IPS-NIHi7 (cell line): ENCODE measurements at regions not wholly inside any gene's neighbourhood (a gene's known extent, or its start where the extent isn't known, plus 50 kb on each side); places are given as distances from the start of the nearest gene placed in this dataset.
"Not testable (repeated sequence)": the region's sequence is repeated elsewhere in the genome, so short reads cannot be mapped to it uniquely, and the experiment has no call there.

ENCODE experiments used
- DNase-seq: peaks from one replicate; pipeline ENCODE4 v3.0.0; 2012; ENCODE audit warnings: mixed read lengths; ENCODE audit errors: extremely low spot score

DNA sequence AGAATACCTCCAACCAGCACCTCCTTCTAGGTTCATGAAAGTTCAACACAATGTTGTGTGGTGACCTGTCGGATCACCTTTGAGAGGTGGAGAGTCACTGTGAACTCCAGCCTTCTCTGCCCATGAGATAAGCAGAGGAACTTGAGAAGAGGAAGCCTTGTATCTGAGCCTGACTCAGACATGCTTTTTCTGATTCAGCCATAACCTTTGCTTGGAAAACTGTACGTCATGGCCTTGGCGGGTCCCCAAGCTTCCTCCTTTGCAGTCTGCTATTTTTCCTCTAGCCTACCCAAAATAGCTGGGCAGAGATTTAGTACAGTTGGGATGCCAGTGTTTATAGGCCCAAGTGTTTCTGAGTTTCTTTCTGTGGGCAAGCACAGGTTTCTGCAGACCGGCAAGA, 274.7 kb downstream of the CETN3 start:
- no peak for DNase-seq

DNA sequence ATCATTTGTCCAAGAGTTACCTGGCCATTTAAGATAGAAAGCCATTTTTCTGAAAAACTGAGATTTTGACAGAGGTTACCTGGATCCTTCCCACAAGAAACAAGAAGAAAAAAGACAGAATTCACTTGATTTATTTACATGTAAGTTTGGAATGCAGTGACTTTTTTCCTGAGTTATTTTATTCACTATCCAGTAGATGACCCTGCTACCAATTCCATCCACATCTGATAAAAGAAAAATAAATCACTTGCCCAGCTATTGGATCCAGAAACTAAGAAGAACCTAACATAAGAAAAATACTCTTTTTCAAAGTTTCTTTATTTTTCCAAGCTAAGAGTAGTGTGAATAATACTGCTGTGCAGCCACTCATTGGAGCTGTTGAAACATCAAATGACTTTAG, 275.2 kb downstream of the CETN3 start:
- DNase-seq, result no peak

DNA sequence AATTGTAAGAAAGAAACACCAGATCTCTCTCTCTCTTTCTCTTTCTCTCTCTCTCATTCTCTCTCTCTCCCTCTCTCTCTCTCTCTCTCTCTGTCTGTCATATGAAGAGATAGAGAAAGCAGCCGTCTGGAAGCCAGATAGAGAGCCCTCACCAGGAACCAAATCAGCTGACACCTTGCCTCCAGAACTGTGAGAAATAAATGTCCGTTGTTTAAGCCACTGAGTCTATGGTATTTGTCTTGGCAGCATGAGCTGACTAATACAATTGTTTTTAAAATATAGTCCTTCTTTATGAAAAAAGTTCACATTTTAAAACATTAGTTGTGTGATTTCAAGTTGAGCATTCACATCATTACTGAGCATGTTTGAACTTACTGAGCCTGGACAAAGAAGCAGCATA, 275.6 kb downstream of the CETN3 start:
- DNase-seq, result no peak

DNA sequence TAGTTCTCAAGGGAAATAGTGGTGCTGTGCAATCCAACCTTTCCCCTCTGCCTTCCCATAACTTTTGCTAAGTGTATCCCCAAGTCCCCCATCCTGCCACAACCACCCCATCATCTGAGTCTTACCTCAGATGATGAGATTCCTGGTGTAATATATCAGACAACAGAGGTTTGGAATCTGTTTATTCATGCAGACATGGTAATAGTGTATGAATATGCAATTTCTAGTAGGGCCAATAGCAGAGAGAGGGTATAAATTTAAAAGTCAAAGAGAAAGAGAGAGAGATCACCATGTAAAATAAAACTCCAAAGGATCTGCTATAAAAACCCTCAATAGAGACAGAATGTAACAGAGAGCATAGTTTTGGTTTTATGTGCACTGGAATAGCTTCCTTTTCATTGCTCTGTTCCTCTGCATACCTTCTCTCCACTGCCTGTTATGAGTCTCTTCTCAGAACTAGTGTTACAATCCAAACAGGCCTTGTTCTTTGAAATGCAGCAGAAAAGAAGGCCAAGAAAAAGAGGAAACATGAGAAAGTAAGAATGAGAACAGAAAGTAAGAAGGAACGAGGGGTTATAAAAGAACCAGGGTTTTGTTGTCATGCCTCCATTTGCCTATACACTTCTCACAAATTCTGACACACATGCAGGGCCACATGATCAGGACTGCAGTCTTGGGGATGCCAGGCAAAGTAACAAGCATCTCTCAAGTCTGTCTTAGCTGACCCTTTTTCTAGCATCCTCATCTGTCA, 278.0 kb downstream of the CETN3 start:
- DNase-seq, result no peak

DNA sequence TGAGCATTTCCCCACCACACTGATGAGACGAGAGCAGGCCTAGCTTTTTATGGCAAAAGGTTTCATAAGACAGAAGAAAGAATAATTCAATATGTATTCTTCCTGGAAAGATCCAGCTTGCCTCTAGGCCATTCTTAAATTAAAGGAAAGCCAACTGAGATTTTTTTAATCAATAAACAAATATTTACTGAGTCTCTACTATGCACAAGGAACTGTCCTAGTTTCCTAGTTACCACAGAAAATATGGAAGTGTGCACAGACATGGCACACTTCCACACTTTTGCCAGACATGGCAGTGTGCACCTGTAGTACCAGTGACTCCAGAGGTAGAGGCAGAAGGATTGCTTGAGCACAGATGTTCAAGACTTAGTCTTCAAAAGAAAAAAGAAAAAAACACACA, 281.0 kb downstream of the CETN3 start:
- no peak for DNase-seq

DNA sequence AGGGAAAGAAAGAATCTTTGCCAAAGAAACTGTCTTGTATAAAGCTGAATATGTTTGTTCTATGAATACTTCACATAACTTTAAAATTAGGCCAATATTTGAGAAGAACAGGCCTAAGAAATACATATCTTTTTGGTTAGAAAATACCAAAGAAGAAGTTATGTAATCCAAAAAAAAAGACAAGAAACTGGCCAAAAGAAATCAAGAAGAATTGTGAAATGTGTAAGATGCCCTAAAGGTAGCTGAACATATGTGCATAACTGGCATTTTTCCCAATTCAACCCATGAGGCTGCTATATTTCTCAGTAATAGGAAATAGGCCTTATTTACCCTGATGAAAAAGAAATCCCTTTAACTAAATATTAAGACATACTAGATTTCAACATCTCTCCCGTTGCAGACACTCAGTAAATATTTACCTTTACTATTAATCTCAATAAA, 290.0 kb downstream of the CETN3 start:
- DNase-seq, result no peak

DNA sequence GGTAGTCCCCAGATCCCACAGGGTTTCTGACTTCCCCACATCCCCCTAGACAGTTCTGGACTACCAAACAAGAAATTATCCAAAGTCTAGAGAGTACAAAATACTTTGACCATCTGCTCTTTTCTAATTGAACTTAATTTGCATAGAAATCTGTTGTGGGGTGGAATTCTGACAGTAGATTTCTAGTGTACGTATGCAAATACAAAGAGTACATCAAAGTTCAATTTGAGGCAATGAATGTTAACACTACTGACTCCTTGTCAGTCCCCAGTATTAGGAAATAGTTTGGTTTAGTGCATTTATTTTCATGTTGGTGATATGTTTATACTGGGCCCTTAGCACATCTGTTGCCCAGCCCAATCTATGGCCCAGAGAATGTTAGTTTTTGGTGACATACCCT, 292.6 kb downstream of the CETN3 start:
- no peak for DNase-seq

DNA sequence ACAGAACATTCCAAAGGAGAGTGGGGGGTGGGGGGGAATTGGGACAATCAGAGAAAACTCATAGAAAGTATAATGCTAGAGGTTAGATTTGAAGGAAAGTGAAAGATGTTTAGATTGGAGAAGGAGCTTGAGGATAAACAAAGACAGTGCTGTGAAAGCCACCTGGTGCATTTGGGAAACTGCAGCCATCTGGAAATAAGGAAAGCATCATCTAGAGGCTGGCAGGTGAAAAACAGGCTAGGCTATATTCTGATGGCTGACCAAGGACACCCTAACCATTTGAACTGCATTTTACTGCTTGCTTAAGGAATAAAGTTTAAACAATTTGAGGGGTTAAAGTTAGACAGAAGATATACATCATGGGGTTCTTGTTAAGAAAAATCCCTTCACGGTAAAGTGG, 296.4 kb downstream of the CETN3 start:
- peak; percentile 33 for DNase-seq

DNA sequence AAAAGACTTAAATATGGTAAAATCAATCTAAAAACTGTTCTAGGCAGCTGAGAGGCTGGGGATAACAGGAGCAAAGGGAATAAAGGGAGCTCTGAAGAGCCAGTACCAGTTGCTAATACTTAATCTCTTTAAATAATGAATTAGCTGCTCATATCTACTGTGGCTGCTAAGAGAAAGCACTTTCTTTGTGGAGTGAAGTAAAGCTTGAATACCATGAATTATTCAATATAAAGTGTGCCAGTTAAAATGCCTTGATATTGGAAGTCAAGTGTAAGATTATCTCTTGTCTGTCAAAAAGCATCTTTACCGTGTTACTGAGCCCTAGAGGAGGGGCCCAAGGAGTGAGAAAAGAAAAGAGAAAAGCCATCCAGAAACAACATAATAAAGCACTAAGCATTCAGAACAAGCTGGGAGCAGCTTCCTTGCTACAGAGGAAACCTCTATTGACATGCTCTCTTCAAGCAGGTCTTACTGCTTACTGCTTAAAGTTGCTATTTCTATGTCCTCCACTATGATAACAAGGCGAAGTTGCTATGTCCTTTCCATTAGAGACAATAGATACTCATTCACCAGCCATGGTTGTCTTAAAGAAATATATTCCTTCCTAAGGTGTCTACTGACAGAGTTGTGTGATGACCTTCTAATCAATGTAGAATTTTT, 297.4 kb downstream of the CETN3 start:
- DNase-seq, result no peak

DNA sequence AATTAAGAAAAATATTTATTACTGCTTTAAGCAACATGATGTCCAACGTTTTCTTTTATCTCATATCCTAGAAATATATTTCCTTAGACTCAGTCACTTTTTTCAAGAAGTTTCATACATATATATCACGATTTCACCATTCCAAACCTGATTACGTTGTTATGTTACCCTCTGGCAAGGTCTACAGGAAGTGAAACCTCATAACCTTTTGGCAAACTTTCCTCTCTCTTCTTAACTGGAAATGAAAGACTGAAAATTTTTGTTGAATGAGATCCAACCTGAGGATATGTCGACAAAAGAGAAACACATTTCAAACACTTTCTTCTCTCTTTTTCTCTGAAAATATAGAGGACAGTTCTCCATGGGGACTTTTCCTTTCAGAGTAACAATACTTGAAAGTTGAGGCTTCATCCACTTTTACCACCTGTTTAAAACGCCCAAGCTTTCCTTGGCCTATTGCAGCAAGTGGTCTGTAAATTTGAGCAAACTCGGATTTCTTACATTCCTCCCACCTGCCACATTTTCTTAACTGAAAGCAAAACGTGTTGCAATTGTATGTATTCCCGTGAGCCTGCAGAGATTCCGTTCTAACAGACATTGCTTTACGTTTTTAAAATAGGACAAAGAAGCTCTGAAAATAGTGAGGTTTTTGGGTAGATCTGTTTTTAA, 298.1 kb downstream of the CETN3 start:
- no peak for DNase-seq

DNA sequence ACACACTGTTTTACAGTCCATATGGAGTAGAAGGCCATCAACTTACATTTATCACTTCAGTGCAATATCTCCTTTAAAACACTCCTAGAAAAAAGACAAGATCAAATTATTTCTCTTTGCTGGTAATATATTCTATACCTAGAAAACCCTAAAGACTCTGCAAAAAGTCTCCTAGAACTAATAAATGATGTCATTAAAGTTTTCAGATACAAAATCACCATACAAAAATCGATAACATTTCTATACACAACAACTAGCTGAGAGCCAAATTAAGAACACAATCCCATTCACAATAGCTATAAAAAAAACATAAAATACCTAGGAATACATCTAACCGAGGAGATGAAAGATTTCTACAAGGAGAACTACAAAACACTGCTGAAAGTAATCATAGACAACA, 300.3 kb downstream of the CETN3 start:
- no peak for DNase-seq

DNA sequence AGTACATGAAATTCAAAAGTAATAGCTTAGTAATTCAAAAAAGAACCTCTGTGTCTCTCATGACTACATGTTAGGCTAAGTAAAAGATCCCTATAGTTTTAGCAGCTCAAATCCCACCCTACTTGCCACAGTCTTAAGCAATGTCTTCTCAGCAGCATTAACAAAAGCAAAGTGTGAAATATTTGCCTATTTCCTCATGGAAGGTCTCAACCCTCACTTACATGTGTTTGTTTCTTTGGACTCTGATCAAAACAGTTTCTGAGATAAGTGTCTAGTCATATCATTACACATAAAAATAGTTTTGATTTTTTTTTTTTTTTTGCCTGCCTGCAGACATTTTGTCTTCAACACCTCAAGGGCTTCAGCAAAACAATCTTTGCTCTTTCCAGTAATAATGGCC, 310.5 kb downstream of the CETN3 start:
- no peak for DNase-seq

DNA sequence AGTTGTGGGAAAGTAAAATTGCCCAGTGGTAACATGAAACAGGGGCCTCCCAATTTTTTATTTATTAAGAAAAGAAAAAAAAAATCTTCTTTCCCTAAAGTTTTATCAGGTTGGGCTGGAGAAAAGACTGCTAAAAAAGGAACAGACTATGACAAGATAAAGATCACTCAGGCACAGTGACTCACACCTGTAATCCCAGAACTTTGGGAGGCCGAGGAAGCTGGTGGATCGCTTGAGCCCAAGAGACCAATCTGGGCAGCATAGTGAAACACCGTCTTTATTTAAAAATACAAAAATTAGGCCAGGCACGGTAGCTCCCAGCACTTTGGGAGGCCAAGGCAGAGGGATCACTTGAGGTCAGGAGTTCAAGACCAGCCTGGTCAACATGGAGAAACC, 312.5 kb downstream of the CETN3 start:
- DNase-seq, result no peak

DNA sequence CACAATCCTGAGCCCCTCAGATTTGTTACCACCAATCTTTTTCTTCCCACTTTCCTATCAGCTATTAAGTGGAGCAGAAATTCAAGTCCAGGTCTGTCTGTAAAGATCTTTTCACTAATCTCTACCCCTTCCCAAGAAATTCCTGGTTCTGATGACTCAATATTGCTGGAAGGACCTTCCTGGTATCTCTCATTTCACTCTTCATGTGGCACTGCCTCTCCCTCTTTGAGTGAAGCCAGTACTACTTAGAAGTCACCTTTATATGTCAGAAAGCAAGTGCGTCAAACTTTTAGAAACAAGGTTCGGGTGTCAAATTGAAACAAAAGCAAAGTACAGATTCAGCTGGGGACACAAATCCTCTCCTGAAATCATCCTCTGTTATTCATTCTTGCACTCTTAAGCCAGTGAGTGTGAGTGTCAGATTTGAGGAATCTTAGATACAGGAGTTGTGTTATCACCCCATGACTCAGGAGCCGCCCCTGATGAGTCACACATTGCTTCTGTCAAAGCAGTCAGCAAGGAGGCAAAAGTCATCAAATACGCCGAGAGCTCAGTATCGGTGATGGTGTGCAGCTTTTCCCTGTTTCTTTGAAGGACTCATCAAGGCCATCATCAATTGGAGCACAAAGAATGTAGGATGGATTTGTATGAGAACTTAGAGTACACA, 313.0 kb downstream of the CETN3 start:
- DNase-seq, result peak; percentile 55

DNA sequence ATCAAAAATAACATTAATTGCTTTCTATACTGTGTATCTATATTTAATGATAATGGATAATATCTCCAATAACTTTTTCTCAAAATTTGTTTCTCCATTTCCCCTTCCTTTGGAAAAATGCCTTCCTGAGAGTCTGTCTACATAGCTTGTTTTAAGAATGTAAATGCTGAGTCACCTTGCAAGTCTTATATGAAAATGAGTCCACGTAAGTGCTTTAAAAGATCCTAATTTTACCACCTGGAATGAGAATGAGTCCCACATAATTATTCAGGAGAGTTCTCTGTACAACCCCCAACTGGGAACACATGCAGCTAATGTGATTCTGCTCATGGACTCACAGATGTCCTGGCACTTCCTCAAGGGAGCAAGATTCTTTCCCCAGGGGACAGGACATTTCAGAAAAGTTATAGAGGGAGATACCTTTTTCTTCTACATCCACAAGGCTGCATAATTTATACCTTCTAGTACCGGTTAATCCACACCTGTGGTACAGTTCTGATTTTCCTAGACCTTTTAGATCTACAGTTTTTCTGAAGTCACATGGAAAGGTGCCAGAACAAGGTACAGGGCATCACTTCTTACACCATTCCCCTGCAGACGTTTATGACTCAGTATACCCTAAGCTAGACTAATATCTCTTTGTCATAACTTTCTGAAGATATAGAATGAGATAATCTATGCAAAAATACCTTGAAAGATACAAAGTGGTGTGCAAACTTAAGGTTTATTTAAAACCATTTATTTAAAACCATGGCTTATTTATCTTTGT, 314.1 kb downstream of the CETN3 start:
- no peak for DNase-seq

DNA sequence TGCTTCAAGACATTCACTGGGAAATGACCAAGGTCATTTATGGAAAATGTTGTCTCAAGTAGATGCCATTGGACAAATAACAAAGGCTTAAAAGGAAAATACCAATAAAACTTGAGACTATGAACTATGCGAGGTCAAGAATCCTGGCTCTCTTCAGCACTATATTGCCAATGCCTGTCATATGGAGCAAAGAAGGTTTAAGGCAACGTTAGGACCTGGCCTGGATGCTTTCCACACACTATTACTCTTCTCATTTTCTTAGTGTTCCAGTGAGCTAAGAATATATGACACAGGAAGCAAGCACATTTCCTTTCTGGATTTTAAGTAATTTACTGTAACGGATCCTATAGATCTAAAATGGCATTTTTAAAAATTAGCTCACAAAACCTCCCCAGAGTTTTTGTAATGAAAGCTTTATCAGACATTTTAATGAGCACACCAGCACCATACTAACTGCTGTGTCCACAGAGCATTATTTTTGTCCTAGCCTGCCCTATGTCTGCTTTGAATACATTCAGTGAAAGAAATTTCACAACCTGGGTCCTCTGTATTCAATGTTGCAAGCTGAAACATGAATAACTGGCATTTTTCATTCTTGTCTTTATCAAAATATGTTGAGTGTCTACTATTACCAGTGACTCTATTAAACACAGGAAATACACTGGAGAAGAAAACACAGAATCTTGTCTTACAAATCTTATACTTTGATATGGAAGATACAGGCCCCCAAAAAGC, 315.6 kb downstream of the CETN3 start:
- no peak for DNase-seq

DNA sequence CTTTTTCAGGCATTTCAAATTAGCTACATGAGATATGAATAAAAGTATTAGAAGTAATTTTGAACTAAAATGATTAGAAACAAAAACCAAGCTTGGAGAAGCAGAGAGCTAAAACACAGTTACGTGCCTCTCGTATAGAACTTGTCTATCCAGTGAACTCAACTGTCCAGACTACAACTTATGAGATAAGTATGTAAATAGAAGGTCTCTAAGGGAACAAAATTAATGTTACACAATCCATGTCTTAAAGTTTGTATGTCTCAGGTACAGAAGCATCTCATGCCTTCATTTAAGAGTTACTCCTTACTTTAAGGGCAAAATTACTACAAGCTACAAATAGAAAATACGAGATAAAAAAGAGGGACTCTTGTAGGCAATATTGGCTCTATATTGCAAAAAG, 316.8 kb downstream of the CETN3 start:
- DNase-seq, result no peak

DNA sequence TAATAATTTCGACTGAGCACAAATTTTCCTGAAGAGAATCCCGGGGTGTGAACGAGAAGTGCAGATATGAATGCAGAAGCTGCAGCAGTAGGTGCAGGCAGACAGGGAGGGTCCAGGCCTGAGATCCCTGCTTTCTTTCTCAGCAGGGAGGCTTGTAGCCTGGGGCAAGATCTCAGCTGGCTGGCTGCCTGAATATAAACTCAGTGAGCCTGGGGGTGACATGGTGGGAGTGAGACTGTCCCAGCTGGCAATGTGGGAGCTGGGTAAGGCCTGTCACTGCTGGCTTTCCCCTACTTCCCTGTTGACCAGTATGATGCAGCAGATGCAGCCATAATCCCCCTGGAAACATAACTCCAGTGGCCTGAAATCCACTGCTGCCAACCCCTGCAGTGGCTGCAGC, 325.2 kb downstream of the CETN3 start:
- no peak for DNase-seq

DNA sequence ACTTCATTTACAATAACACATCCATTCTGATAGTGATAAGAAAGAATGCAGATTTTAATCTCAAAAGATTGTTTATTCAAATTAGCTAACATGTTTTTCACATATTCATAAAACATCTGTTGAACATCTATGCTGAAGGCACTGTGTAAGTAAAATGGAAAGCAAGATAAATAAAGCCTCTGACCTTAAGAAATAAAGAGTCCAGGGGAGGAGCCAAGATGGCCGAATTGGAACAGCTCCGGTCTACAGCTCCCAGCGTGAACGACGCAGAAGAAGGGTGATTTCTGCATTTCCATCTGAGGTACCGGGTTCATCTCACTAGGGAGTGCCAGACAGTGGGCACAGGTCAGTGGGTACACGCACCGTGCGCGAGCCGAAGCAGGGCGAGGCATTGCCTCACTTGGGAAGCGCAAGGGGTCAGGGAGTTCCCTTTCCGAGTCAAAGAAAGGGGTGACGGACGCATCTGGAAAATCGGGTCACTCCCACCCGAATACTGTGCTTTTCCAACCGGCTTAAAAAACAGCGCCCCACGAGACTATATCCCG, 336.5 kb downstream of the CETN3 start:
- not testable (repeated sequence) for DNase-seq

DNA sequence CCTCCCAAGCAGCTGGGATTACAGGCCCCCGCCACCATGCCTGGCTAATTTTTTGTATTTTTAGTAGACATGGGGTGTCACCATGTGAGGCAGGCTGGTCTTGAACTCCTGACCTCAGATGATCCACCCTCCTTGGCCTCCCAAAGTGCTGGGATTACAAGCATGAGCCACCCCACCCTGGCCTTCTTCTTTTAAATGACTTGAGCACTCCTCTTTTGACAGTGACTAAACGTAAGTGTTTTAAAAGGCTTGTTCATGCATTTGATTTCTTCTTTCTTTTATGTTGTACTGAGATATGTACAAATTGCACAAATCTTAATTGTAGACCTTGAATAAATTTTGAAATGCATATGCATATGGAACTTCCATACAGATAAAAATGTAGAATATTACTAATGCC, 337.9 kb downstream of the CETN3 start:
- no peak for DNase-seq

DNA sequence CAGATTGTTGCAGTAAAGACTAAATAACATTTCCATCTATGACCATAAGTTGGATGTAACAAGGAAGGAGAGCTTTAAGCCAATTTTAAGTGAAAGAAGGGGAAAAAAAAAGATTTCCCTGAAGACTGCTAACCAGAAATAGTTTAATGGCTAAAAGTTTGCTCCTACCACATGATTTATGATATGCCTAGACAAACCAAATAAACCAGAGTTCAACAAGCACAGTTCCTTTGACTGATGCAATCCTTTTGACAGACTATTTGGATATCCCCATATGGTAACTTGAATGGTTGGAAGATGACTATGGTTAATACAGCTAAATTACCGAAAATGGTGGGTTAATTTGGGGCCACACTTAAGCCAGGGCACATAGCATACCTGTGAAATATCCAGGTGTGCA, 338.5 kb downstream of the CETN3 start:
- DNase-seq, result no peak
